ENCODE measurements at regions not wholly inside any gene's neighbourhood (a gene's known extent, or its start where the extent isn't known, plus 50 kb on each side); places are given as distances from the start of the nearest gene placed in this dataset.

DNA sequence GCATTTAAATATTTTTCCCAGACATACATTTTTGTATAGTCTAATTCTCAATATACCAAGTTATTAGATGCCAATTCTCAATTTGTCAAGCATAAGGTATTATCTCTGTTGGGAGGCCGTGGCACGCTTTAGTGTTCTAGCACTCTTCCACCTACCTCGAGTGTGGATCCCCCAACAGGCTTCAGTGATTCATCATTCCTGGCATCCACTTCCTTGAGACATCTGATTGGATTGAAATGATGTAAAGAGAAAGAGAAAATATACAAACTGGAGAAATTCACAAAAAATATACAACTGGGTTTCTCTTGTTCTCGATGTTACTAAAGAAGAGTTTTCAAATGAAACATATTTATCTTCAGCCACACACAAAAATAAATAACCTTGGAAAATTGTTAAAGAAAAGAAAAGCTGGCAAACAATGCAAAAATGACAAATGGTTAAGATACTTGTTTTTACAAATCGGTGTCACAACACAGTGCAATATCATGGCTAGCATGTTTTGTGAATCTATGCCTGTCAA lies 218.0 kb upstream of the CDIN1 start:
- Histone ChIP-seq H3K27ac (ENCODE audit: low read depth in 1 of 2, low read length in 1 of 2) (no peak overlapping the region), H3K4me3 (ENCODE audit: low read length in 2 of 2) (no peak overlapping the region), H3K27me3 (ENCODE audit: control insufficient read depth in 2 of 2, insufficient read depth in 1 of 2, low read length in 1 of 2) (no peaks in the 10 kb centered on the region), H3K36me3 (ENCODE audit: control insufficient read depth in 2 of 2, insufficient read depth in 2 of 2, low read length in 1 of 2) (no peaks in the 10 kb centered on the region), H3K4me1 (ENCODE audit: control insufficient read depth in 2 of 2, insufficient read depth in 2 of 2, low read length in 2 of 2) (no peaks in the 10 kb centered on the region), H3K9me3 (ENCODE audit: control insufficient read depth in 2 of 2, insufficient read depth in 1 of 2, low read length in 1 of 2) (peaks cover 0 to 1% of the 10 kb centered on the region in 2 donors)
- no peak for DNase-seq (ENCODE audit: low read depth in 6 of 9, low spot score in 9 of 9)
- WGBS, result 91% methylated on average over 5 of the region's 5 CpGs

DNA sequence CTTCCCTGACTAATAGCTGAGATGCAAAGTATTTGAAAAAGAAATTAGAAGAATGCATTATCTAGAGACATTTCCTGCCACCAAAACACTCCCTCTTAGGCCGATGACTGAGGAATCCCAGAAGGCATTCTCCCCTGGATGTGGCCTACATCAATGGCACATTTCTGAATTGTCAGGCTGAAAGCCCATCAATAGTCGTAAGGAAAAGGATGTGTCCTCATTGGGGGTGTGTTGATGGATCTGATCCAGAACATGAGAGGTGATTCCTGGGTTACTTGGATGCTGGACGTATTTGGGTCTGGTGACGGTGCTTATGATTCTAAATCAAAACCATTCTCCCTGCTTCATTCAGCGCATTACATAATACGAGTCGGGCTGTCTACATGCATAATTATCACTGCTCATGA lies 216.9 kb upstream of the CDIN1 start:
- Histone ChIP-seq H3K27me3 (ENCODE audit: control insufficient read depth in 2 of 2, insufficient read depth in 1 of 2, low read length in 1 of 2) (no peaks in the 10 kb centered on the region), H3K27ac (ENCODE audit: low read depth in 1 of 2, low read length in 1 of 2) (no peak overlapping the region), H3K4me1 (ENCODE audit: control insufficient read depth in 2 of 2, insufficient read depth in 2 of 2, low read length in 2 of 2) (no peaks in the 10 kb centered on the region), H3K9me3 (ENCODE audit: control insufficient read depth in 2 of 2, insufficient read depth in 1 of 2, low read length in 1 of 2) (peaks cover 0 to 1% of the 10 kb centered on the region in 2 donors), H3K4me3 (ENCODE audit: low read length in 2 of 2) (no peak overlapping the region), H3K36me3 (ENCODE audit: control insufficient read depth in 2 of 2, insufficient read depth in 2 of 2, low read length in 1 of 2) (no peaks in the 10 kb centered on the region)
- 97% methylated on average over 7 of the region's 7 CpGs for WGBS
- no peak for DNase-seq (ENCODE audit: low read depth in 6 of 9, low spot score in 9 of 9)

DNA sequence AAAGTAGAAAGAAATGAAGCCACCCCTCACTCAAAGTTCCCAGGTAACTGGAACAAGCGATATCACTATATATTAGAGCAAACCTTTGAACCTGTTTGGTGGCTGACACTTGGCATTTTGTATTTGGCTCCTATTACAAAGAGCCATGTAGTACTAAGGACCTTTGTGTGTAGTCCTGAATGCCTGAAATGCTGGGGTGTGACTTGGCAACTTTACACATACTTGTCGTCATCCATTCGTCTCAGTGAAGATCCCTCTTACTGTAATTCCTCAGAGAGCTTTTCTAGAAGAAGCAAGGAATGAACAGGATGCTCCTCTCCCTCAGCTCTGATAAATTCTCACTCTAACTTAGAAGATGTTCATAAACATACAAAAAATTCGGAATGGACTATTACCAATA lies 216.1 kb upstream of the CDIN1 start:
- DNase-seq (ENCODE audit: low read depth in 6 of 9, low spot score in 9 of 9), result no peak
- no peaks in the 10 kb centered on the region for H3K4me1 ChIP-seq (ENCODE audit: control insufficient read depth in 2 of 2, insufficient read depth in 2 of 2, low read length in 2 of 2)
- peaks cover 0 to 1% of the 10 kb centered on the region in 2 donors for H3K9me3 ChIP-seq (ENCODE audit: control insufficient read depth in 2 of 2, insufficient read depth in 1 of 2, low read length in 1 of 2)
- WGBS, result 86% methylated on average over 4 of the region's 4 CpGs
- no peaks in the 10 kb centered on the region for H3K36me3 ChIP-seq (ENCODE audit: control insufficient read depth in 2 of 2, insufficient read depth in 2 of 2, low read length in 1 of 2)
- no peaks in the 10 kb centered on the region for H3K27me3 ChIP-seq (ENCODE audit: control insufficient read depth in 2 of 2, insufficient read depth in 1 of 2, low read length in 1 of 2)
- no peak overlapping the region for H3K27ac ChIP-seq (ENCODE audit: low read depth in 1 of 2, low read length in 1 of 2)
- no peak overlapping the region for H3K4me3 ChIP-seq (ENCODE audit: low read length in 2 of 2)

DNA sequence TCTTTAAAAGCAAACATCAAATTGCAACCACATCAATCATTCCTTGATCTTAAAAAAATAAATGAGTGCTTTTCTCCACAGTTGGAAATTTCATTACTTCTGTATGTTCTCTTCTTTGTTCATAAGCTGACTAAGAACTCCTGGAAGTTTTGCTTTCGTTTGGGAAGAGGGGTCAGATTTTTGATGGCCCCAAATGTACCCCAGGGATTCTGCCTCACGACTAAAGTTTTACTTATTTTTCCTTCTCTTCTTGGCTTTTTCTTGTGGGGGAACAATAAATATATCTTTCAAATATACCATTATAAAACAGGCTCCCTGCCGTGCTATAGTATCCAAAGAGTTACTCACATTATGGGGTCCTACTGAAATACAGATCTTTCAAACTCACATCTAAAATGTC lies 215.0 kb upstream of the CDIN1 start:
- no peaks in the 10 kb centered on the region for H3K27me3 ChIP-seq (ENCODE audit: control insufficient read depth in 2 of 2, insufficient read depth in 1 of 2, low read length in 1 of 2)
- no peak overlapping the region for H3K4me3 ChIP-seq (ENCODE audit: low read length in 2 of 2)
- WGBS, result 90% methylated on average over 3 of the region's 3 CpGs
- peaks cover 0 to 1% of the 10 kb centered on the region in 2 donors for H3K9me3 ChIP-seq (ENCODE audit: control insufficient read depth in 2 of 2, insufficient read depth in 1 of 2, low read length in 1 of 2)
- no peak for DNase-seq (ENCODE audit: low read depth in 6 of 9, low spot score in 9 of 9)
- no peaks in the 10 kb centered on the region for H3K36me3 ChIP-seq (ENCODE audit: control insufficient read depth in 2 of 2, insufficient read depth in 2 of 2, low read length in 1 of 2)
- H3K27ac ChIP-seq (ENCODE audit: low read depth in 1 of 2, low read length in 1 of 2), result no peak overlapping the region
- no peaks in the 10 kb centered on the region for H3K4me1 ChIP-seq (ENCODE audit: control insufficient read depth in 2 of 2, insufficient read depth in 2 of 2, low read length in 2 of 2)

DNA sequence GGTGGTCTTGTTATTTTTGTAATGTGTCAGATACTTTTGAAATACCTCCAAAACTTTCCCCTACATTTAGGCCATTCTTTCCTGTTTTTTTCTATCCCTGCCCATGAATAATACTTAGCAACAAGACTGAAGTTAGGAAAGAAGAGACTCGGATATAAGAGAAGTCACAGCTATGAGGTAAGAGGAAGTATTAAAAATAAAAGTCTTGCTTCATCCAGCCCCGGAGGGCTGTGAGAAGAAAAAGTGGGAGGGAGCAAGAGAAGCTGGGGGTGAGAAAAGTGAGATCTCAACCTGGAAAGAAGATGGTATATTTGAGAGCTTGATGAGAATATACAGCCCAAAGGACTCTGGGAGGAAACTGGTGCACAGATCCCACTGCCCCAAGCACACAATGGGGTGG lies 213.5 kb upstream of the CDIN1 start:
- H3K9me3 ChIP-seq (ENCODE audit: control insufficient read depth in 2 of 2, insufficient read depth in 1 of 2, low read length in 1 of 2), result peaks cover 0 to 1% of the 10 kb centered on the region in 2 donors
- H3K4me3 ChIP-seq (ENCODE audit: low read length in 2 of 2), result no peak overlapping the region
- H3K27ac ChIP-seq (ENCODE audit: low read depth in 1 of 2, low read length in 1 of 2), result no peak overlapping the region
- WGBS, result 25% methylated on average over 2 of the region's 2 CpGs
- H3K36me3 ChIP-seq (ENCODE audit: control insufficient read depth in 2 of 2, insufficient read depth in 2 of 2, low read length in 1 of 2), result no peaks in the 10 kb centered on the region
- H3K27me3 ChIP-seq (ENCODE audit: control insufficient read depth in 2 of 2, insufficient read depth in 1 of 2, low read length in 1 of 2), result no peaks in the 10 kb centered on the region
- DNase-seq (ENCODE audit: low read depth in 6 of 9, low spot score in 9 of 9), result no peak
- H3K4me1 ChIP-seq (ENCODE audit: control insufficient read depth in 2 of 2, insufficient read depth in 2 of 2, low read length in 2 of 2), result no peaks in the 10 kb centered on the region

DNA sequence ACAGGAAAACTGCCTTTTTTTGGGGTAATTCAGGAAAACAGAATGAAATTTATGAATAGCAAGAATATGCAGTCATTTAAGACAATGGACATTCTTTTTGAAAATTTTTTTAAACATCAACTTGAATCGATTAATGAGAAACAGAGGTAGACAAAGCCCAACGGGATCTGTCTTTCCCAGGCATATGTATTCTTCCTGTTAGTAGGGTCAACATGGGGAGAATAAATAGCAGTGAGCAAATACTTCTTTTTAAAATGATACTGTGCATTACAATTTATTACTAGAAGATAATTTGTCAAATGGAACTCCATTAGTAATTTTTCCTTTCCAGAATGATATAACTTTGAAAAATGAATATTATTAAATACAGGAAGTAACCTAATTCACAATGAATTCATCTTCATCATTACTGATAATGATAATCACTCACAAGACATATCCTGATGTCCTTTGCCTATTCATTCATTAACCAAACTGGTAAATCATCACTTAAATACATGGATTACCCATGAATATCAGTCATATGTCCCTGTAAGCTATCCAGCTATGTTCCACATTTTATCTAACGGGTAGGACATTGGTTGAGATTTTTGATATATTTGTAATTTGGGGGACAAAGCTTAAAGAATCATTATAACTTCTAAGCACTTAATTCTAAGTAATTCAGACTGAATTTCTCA lies 209.2 kb upstream of the CDIN1 start:
- WGBS, result 91% methylated on average over 3 of the region's 3 CpGs
- Histone ChIP-seq H3K27ac (ENCODE audit: low read depth in 1 of 2, low read length in 1 of 2) (no peak overlapping the region), H3K36me3 (ENCODE audit: control insufficient read depth in 2 of 2, insufficient read depth in 2 of 2, low read length in 1 of 2) (no peaks in the 10 kb centered on the region), H3K4me3 (ENCODE audit: low read length in 2 of 2) (no peak overlapping the region), H3K27me3 (ENCODE audit: control insufficient read depth in 2 of 2, insufficient read depth in 1 of 2, low read length in 1 of 2) (no peaks in the 10 kb centered on the region), H3K9me3 (ENCODE audit: control insufficient read depth in 2 of 2, insufficient read depth in 1 of 2, low read length in 1 of 2) (peaks cover 0 to 1% of the 10 kb centered on the region in 2 donors), H3K4me1 (ENCODE audit: control insufficient read depth in 2 of 2, insufficient read depth in 2 of 2, low read length in 2 of 2) (no peaks in the 10 kb centered on the region)
- no peak for DNase-seq (ENCODE audit: low read depth in 6 of 9, low spot score in 9 of 9)

DNA sequence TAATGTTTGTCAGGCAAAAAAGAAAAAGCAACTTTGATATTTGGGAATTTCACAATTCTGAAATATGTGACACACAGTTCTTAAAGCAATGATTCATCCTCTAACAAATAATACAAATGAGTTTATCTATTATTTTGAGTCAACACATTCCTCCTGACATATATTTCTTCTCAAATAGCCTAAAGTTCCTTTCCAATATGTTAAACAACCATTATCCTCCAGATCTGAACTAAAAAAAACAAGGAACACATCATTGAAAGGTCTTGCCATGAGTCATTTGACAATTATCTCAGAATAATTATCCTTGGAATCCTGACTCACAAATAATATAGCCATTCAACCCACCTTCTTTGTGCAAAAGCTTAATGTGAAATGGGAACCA lies 208.7 kb upstream of the CDIN1 start:
- Histone ChIP-seq H3K27ac (ENCODE audit: low read depth in 1 of 2, low read length in 1 of 2) (no peak overlapping the region), H3K36me3 (ENCODE audit: control insufficient read depth in 2 of 2, insufficient read depth in 2 of 2, low read length in 1 of 2) (no peaks in the 10 kb centered on the region), H3K27me3 (ENCODE audit: control insufficient read depth in 2 of 2, insufficient read depth in 1 of 2, low read length in 1 of 2) (no peaks in the 10 kb centered on the region), H3K4me1 (ENCODE audit: control insufficient read depth in 2 of 2, insufficient read depth in 2 of 2, low read length in 2 of 2) (no peaks in the 10 kb centered on the region), H3K9me3 (ENCODE audit: control insufficient read depth in 2 of 2, insufficient read depth in 1 of 2, low read length in 1 of 2) (peaks cover 0 to 1% of the 10 kb centered on the region in 2 donors), H3K4me3 (ENCODE audit: low read length in 2 of 2) (no peak overlapping the region)
- no peak for DNase-seq (ENCODE audit: low read depth in 6 of 9, low spot score in 9 of 9)

DNA sequence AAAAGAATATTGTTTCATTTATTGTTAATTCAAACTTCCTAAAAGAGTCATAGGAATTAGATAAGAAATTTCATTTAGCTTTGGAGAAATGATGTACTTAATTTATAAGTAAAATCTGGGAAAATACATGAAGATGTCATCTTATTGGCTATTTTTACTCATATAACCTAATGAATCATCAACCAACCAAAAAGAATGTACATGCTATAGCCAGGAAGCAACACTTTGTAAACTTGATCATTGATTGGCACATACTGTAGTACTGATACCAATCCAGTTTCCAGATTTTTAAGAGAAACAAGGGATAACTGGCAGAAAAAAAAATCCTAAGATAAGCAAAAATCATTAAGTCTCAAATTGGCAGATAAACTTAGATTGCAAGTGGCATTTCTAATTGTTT lies 207.9 kb upstream of the CDIN1 start:
- H3K9me3 ChIP-seq (ENCODE audit: control insufficient read depth in 2 of 2, insufficient read depth in 1 of 2, low read length in 1 of 2), result no peaks in the 10 kb centered on the region

DNA sequence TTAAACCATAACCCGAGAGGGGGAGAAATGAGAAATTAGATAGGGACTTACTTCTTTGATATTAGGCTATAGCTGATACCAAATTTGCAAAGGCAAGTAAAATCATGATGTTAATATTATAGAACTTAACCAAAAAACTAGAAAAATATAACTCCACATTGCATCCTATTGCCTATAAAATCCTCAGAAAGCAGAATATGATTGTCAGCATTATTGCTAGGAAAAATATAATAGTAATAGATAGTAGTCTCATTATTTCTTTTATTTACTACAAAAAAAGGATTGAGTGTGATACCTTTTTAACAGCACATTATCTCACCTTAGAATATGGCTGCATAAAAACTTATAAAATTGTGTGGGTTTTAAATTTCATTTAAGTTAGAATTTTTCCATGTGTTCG lies 206.5 kb upstream of the CDIN1 start:
- DNase-seq (ENCODE audit: low read depth in 6 of 9, low spot score in 9 of 9), result no peak
- Histone ChIP-seq H3K4me3 (ENCODE audit: low read length in 2 of 2) (no peak overlapping the region), H3K27me3 (ENCODE audit: control insufficient read depth in 2 of 2, insufficient read depth in 1 of 2, low read length in 1 of 2) (no peaks in the 10 kb centered on the region), H3K4me1 (ENCODE audit: control insufficient read depth in 2 of 2, insufficient read depth in 2 of 2, low read length in 2 of 2) (no peaks in the 10 kb centered on the region), H3K27ac (ENCODE audit: low read depth in 1 of 2, low read length in 1 of 2) (no peak overlapping the region), H3K9me3 (ENCODE audit: control insufficient read depth in 2 of 2, insufficient read depth in 1 of 2, low read length in 1 of 2) (no peaks in the 10 kb centered on the region), H3K36me3 (ENCODE audit: control insufficient read depth in 2 of 2, insufficient read depth in 2 of 2, low read length in 1 of 2) (no peaks in the 10 kb centered on the region)
- WGBS, result 94% methylated on average over 2 of the region's 2 CpGs

More for the DNA sequence above, 207.9 kb upstream of the CDIN1 start:
- Histone ChIP-seq H3K4me3 (ENCODE audit: low read length in 2 of 2) (no peak overlapping the region), H3K4me1 (ENCODE audit: control insufficient read depth in 2 of 2, insufficient read depth in 2 of 2, low read length in 2 of 2) (no peaks in the 10 kb centered on the region), H3K27me3 (ENCODE audit: control insufficient read depth in 2 of 2, insufficient read depth in 1 of 2, low read length in 1 of 2) (no peaks in the 10 kb centered on the region), H3K27ac (ENCODE audit: low read depth in 1 of 2, low read length in 1 of 2) (no peak overlapping the region), H3K36me3 (ENCODE audit: control insufficient read depth in 2 of 2, insufficient read depth in 2 of 2, low read length in 1 of 2) (no peaks in the 10 kb centered on the region)
- DNase-seq (ENCODE audit: low read depth in 6 of 9, low spot score in 9 of 9), result no peak
